ENCODE measurements at regions not wholly inside any gene's neighbourhood (a gene's known extent, or its start where the extent isn't known, plus 50 kb on each side); places are given as distances from the start of the nearest gene placed in this dataset.
"Not testable (repeated sequence)": the region's sequence is repeated elsewhere in the genome, so short reads cannot be mapped to it uniquely, and the experiment has no call there.

DNA sequence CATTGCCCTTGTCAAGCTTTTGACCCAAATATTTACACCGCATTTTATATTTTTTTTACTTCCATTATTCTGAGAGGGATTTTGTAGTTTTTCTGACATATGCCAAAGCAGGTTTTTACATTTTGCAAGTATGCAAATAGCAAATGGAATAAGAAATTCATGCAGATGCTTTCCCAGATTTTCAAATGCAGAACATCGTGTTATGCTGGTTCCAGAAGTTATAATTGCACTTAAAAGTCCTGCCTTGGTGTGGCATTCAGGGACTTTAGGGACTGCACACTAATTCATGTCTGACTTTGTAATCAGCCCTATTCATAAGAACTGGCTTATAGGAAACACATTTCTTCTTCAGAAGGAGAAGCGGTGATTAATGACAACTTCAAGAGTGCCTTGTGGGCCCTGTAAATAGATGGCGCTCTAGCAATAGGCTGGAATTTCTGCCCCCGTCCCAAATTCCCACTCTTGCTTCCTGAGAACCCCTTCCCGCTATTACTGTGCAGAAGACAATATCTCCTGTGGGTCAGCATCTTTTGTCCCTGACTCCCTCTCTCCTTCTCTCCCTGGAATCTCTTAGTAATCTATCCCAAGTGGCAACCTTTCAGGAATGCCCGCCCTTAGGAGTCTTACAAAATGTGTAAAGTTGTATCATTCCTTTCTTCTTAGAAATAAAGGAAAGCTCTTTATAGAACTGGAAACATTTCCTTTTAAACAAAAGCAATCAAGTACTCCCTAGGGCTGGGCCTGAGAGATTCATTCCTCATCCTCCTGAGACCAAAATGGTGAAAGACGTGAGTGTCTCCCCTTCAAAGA lies 264.0 kb downstream of the INHBA start:
- DNase-seq (ENCODE audit: extremely low read depth, low read depth) = no peak

DNA sequence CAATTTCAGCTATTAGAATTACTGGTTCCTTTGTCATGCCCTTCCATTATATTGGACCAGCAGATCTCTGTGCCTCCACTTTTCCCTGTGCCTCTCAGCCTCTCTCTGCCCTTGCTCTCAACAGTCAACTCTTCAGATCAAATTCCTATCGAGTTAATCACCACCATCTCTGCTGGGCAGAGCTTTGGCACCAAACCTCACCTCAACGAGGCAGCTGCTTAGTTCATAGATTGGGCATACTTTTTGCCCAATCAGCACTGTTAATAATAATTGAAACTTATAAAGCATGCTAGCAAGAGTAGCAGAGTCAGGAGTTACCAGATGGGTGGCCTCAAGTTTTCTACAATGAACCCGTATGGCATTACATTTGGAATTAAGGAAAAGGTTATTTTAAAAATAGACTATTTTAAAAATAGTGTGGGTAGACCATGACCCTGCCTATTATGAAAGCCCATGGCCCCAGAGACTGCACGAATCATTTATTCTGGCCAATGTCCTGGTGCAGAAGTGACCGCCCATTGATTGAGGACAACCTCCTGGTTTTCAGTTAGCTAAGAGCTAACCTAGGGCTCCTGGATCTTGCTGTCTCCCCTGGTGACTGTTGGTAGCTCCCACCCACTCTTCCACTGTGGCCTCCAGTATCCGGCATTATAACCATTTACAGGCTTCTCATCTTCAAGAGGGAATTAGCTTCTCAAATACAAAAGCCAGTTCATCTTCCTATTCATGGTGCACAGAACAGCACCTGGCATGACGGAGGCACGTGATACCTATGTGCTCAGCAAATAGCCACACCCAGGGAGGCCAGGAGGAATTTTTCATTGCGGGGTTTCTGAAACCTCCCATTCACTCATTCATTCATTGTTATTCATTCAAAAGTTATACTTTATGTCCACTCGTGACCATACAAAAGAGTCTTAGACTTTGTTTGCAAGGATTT lies 265.4 kb downstream of the INHBA start:
- no peak for DNase-seq (ENCODE audit: extremely low read depth, low read depth)

DNA sequence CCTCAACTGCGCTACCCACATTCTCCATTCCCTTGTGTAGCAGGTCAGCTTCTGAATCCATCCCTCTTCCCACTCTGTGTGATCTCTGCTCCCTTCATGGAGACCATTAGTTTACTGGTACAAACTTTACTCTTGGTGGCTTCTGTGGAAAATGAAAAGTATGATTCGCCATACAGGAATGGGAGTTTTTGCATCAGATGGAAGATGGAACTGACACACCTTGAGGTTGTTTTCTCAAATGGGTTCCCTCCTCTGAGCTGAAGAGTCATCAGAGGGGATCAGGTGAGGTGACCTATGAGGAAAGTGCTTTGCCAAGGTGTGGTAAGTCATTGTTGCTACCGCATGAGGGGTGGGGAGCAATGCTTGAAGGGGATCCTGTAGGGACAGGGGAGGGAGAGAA lies 266.8 kb downstream of the INHBA start:
- DNase-seq (ENCODE audit: extremely low read depth, low read depth) = no peak

DNA sequence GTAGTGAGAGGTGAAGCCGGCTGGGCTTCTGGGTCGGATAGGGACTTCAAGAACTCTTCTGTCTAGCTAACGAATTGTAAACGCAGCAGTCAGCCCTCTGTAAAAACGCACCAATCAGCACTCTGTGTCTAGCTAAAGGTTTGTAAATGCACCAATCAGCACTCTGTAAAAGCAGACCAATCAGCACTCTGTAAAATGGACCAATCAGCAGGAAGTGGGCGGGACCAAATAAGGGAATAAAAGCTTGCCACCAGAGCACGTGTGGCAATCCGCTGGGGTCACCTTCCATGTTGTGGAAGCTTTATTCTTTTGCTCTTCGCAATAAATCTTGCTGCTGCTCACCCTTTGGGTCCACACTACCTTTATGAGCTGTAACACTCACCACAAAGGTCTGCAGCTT lies 267.9 kb downstream of the INHBA start:
- DNase-seq (ENCODE audit: extremely low read depth, low read depth) = not testable (repeated sequence)

- DNase-seq (ENCODE audit: extremely low read depth, low read depth) = no peak
These were observed 271.2 kb downstream of the INHBA start for GRCh38 chr7:41431671-41432070.

- DNase-seq (ENCODE audit: extremely low read depth, low read depth) = no peak
These were observed 274.5 kb downstream of the INHBA start for GRCh38 chr7:41428381-41428780.

GRCh38 chr7:41425926-41426325 lies 277.0 kb downstream of the INHBA start:
- no peak for DNase-seq (ENCODE audit: extremely low read depth, low read depth)

- DNase-seq (ENCODE audit: extremely low read depth, low read depth) = no peak
These were observed 281.8 kb downstream of the INHBA start for GRCh38 chr7:41421056-41421455.

DNA sequence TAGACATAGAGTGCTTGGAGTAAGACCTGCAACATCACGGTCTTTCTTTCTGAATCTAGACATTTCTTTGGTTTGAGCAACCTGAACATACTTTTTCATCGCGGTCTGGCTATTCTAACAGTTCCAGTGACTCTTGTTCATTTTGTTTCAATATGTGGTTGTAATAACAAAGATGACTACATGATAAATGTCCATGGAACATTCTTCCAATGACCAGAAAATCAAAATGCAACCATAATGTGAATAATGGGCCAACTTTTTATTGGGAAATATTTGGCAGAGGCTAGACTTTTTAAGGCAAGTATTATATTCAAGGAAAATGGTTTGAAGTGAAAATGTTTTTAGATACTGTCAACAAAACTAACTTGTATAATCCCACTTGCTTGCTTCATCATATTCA lies 282.5 kb downstream of the INHBA start:
- DNase-seq (ENCODE audit: extremely low read depth, low read depth) = no peak

GRCh38 chr7:41418337-41418736 lies 284.6 kb downstream of the INHBA start:
- DNase-seq (ENCODE audit: extremely low read depth, low read depth) = no peak

DNA sequence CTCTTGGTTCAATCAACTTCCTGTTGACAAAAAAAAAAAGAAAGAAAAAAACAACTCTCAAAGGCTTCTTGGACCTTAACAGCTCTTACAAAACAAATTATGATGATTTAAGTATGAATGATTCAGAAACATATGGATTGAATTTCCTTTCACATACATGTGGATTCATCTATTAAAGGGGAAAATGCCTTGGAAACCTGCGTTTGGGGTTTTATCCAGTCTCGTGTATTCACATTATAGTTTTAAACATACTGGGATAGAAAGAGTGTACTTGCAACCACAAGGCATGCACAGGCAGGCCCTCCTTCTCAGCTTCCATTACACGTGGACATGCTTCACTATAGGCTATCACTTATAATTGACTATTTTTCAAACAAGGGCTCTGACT lies 286.7 kb downstream of the INHBA start:
- DNase-seq (ENCODE audit: extremely low read depth, low read depth) = no peak

GRCh38 chr7:41415471-41416207 lies 287.3 kb downstream of the INHBA start:
- DNase-seq (ENCODE audit: extremely low read depth, low read depth) = no peak

DNA sequence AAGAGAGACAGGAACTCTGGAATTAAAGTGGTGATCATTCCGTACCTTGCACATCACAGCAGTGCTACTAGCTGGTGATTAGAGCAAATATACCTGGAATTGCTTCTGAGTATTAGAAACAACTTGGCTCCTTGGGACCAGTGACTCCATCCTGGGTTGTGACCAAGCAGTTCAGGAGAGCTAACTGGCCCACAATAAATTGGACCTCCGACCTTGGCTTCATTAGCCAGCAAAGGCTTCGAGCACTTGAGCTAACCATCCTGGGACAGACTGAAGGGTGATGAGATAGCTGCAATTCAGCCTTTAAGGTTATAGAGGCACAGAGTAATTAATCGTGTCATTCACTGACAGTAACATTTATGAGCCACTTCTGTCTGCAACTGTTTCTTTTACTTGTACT lies 287.8 kb downstream of the INHBA start:
- no peak for DNase-seq (ENCODE audit: extremely low read depth, low read depth)

DNA sequence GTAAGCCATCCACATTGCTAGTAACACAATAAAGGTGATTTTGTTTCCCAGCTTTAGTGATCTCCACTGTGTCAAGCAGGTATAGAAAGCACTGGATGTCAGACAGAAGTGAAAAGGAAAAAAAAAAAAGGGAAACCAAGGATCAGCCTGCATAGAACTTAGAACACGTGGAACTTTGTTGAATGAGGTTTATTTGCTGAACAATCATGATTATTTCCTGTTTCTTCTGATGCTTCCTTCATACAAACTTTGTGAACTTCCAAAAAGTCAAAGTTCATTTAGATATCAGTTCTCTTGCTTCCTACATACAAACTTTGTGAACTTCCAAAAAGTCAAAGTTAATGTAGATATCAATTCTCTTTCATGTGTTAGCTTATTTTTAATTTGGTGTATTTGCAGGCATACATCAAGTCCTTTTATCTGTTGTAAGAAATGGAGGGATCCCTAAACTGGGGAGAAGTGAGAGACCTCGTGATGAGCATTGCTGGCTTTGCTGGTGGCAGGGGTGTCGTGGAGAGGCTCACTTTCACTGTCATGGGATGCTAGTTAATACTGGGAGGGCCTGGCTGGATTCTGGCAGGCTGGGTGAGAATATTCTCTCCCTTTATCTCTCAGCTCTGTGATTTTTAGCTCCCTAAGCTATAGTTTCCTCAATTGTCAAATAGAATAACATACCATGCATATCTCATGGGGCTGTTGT lies 298.4 kb downstream of the INHBA start:
- no peak for DNase-seq (ENCODE audit: extremely low read depth, low read depth)

GRCh38 chr7:41403291-41403690 lies 299.6 kb downstream of the INHBA start:
- DNase-seq (ENCODE audit: extremely low read depth, low read depth) = no peak

- DNase-seq (ENCODE audit: extremely low read depth, low read depth) = no peak
These were observed 301.1 kb downstream of the INHBA start for GRCh38 chr7:41401833-41402232.

- DNase-seq (ENCODE audit: extremely low read depth, low read depth) = no peak
These were observed 303.7 kb downstream of the INHBA start for GRCh38 chr7:41399171-41399570.

GRCh38 chr7:41391818-41392217 lies 311.1 kb downstream of the INHBA start:
- DNase-seq (ENCODE audit: extremely low read depth, low read depth) = no peak

- DNase-seq (ENCODE audit: extremely low read depth, low read depth) = not testable (repeated sequence)
These were observed 314.0 kb downstream of the INHBA start for GRCh38 chr7:41388933-41389332.

- no peak for DNase-seq (ENCODE audit: extremely low read depth, low read depth)
These were observed 316.9 kb downstream of the INHBA start for GRCh38 chr7:41385996-41386395.

DNA sequence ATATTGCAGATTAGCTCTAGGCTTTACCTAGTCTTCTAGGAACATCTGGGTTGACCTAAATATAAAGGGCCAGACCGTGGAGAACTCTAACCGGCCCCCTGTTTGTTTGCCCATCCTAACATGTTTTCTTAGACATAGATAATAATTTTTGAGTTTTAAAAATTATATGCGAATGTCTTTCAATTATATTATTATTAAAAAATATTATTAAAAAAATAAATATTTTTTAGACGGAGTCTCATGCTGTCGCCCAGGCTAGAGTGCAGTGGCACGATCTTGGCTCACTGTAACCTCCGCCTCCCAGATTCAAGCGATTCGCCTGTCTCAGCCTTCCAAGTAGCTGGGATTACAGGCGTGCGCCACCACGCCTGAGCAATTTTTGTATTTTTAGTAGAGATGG lies 318.5 kb downstream of the INHBA start:
- DNase-seq (ENCODE audit: extremely low read depth, low read depth) = no peak

Measured in NCI-H460 (cell line).